H9 (cell line): ENCODE measurements at regions not wholly inside any gene's neighbourhood (a gene's known extent, or its start where the extent isn't known, plus 50 kb on each side); places are given as distances from the start of the nearest gene placed in this dataset.

ENCODE experiments used
- DNase-seq: peaks from one replicate; pipeline ENCODE4 v3.0.0-alpha.2; 2017
- H2AFZ ChIP-seq: one replicate; pipeline ENCODE4 v1.6.1; 2013; ENCODE audit warnings: mild to moderate bottlenecking, low read length, control low read depth, moderate library complexity
- H2AK5ac ChIP-seq: 2 replicates; pipeline ENCODE4 v1.6.1; 2013; ENCODE audit warnings: low read length, control low read depth, mixed read lengths; ENCODE audit not compliant: insufficient read length
- H2BK120ac ChIP-seq: one replicate; pipeline ENCODE4 v1.6.1; 2013; ENCODE audit warnings: low read depth, mild to moderate bottlenecking, low read length, control low read depth, inconsistent platforms; ENCODE audit not compliant: poor library complexity, severe bottlenecking
- H2BK12ac ChIP-seq: 2 replicates; pipeline ENCODE4 v1.6.1; 2013; ENCODE audit warnings: low read length, control low read depth, mixed read lengths, low read depth; ENCODE audit not compliant: insufficient read length
- H2BK15ac ChIP-seq: 2 replicates; pipeline ENCODE4 v1.6.1; 2013; ENCODE audit warnings: low read depth, low read length, control low read depth
- H2BK20ac ChIP-seq: one replicate; pipeline ENCODE4 v1.6.1; 2013; ENCODE audit warnings: low read depth, mild to moderate bottlenecking, low read length, control low read depth, inconsistent platforms; ENCODE audit not compliant: poor library complexity, severe bottlenecking
- H2BK5ac ChIP-seq: 2 replicates; pipeline ENCODE4 v1.6.1; 2013; ENCODE audit warnings: low read length, control low read depth, mixed read lengths; ENCODE audit not compliant: insufficient read length
- H3K14ac ChIP-seq: 2 replicates; pipeline ENCODE4 v1.6.1; 2013; ENCODE audit warnings: low read length, control low read depth; ENCODE audit not compliant: insufficient read depth
- H3K18ac ChIP-seq: 2 replicates; pipeline ENCODE4 v1.6.1; 2013; ENCODE audit warnings: low read depth, mild to moderate bottlenecking, mixed read lengths, low read length, control low read depth; ENCODE audit not compliant: insufficient read length
- H3K23ac ChIP-seq: 2 replicates; pipeline ENCODE4 v1.6.1; 2013; ENCODE audit warnings: low read length, control low read depth, mixed read lengths, low read depth; ENCODE audit not compliant: insufficient read length
- H3K23me2 ChIP-seq: 2 replicates; pipeline ENCODE4 v1.6.1; 2013; ENCODE audit warnings: low read depth, mild to moderate bottlenecking, mixed read lengths, low read length, control low read depth; ENCODE audit not compliant: insufficient read length, poor library complexity, severe bottlenecking
- H3K27ac ChIP-seq: 2 replicates; pipeline ENCODE4 v1.5.1; 2013; ENCODE audit warnings: low read length, control low read depth, mixed read lengths, low read depth; ENCODE audit not compliant: insufficient read length
- H3K27me3 ChIP-seq: 2 replicates; pipeline ENCODE4 v1.6.1; 2013; ENCODE audit warnings: low read length, control low read depth, inconsistent platforms; ENCODE audit not compliant: insufficient read depth
- H3K4ac ChIP-seq: 2 replicates; pipeline ENCODE4 v1.6.1; 2013; ENCODE audit warnings: low read depth, mild to moderate bottlenecking, control low read depth, inconsistent platforms, low read length, moderate library complexity
- H3K4me1 ChIP-seq: 2 replicates; pipeline ENCODE4 v1.6.1; 2013; ENCODE audit warnings: low read length, control low read depth, inconsistent platforms; ENCODE audit not compliant: insufficient read depth
- H3K4me2 ChIP-seq: 2 replicates; pipeline ENCODE4 v1.6.1; 2013; ENCODE audit warnings: low read length, control low read depth, mixed read lengths; ENCODE audit not compliant: insufficient read length, insufficient read depth
- H3K56ac ChIP-seq: 2 replicates; pipeline ENCODE4 v1.6.1; 2013; ENCODE audit warnings: low read depth, mild to moderate bottlenecking, mixed read lengths, low read length, control low read depth; ENCODE audit not compliant: insufficient read length
- H3K79me1 ChIP-seq: 2 replicates; pipeline ENCODE4 v1.6.1; 2013; ENCODE audit warnings: low read depth, mild to moderate bottlenecking, moderate library complexity, low read length, control low read depth, inconsistent platforms; ENCODE audit not compliant: insufficient read depth, poor library complexity, severe bottlenecking
- H3K79me2 ChIP-seq: 2 replicates; pipeline ENCODE4 v1.6.1; 2013; ENCODE audit warnings: low read length, control low read depth, inconsistent platforms; ENCODE audit not compliant: insufficient read depth
- H3K9ac ChIP-seq: 2 replicates; pipeline ENCODE4 v1.6.1; 2013; ENCODE audit warnings: low read length, control low read depth, mixed read lengths; ENCODE audit not compliant: insufficient read length; ENCODE audit errors: extremely low read depth
- H3K9me3 ChIP-seq: one replicate; pipeline ENCODE4 v1.6.1; 2013; ENCODE audit warnings: low read depth, low read length, inconsistent platforms; ENCODE audit not compliant: control insufficient read depth
- H3T11ph ChIP-seq: one replicate; pipeline ENCODE4 v1.6.1; 2013; ENCODE audit warnings: mild to moderate bottlenecking, low read length, control low read depth, inconsistent platforms
- H4K20me1 ChIP-seq: one replicate; pipeline ENCODE4 v1.6.1; 2013; ENCODE audit not compliant: control insufficient read depth, insufficient read length, insufficient read depth
- H4K5ac ChIP-seq: 2 replicates; pipeline ENCODE4 v1.6.1; 2013; ENCODE audit warnings: low read depth, mild to moderate bottlenecking, mixed read lengths, low read length, control low read depth; ENCODE audit not compliant: insufficient read length
- H4K8ac ChIP-seq: replicated peaks from 2 replicates; pipeline ENCODE4 v1.6.1; 2013; ENCODE audit warnings: low read length, control low read depth, mixed read lengths, low read depth; ENCODE audit not compliant: insufficient read length
- H4K91ac ChIP-seq: 2 replicates; pipeline ENCODE4 v1.6.1; 2013; ENCODE audit warnings: low read depth, mild to moderate bottlenecking, moderate library complexity, mixed read lengths, low read length, control low read depth; ENCODE audit not compliant: insufficient read length
- H3K27ac Mint-ChIP-seq, 3 experiments: 2 replicates in 2 of 3; 3 replicates in 1 of 3; pipeline ENCODE4 v1.8.0; 2020 to 2021; ENCODE audit warnings: mixed read lengths in 3 of 3, mild to moderate bottlenecking in 1 of 3, moderate library complexity in 1 of 3
- H3K27me3 Mint-ChIP-seq: 2 replicates; pipeline ENCODE4 v1.8.0; 2021; ENCODE audit warnings: low read depth, mild to moderate bottlenecking, moderate library complexity, mixed read lengths
- H3K36me3 Mint-ChIP-seq, 3 experiments: 2 replicates in 2 of 3; 3 replicates in 1 of 3; pipeline ENCODE4 v1.8.0; 2020 to 2021; ENCODE audit warnings: low read depth in 3 of 3, mixed read lengths in 3 of 3; ENCODE audit not compliant: insufficient read depth in 1 of 3
- H3K4me1 Mint-ChIP-seq, 2 experiments: 2 replicates each; pipeline ENCODE4 v1.8.0; 2020; ENCODE audit warnings: mixed read lengths in 2 of 2
- H3K4me3 Mint-ChIP-seq, 2 experiments: 2 replicates in 1 of 2; 3 replicates in 1 of 2; pipeline ENCODE4 v1.8.0; 2020 to 2021; ENCODE audit warnings: mild to moderate bottlenecking in 2 of 2, mixed read lengths in 2 of 2, moderate library complexity in 1 of 2
- H3K9me3 Mint-ChIP-seq, 2 experiments: 2 replicates in 1 of 2; 3 replicates in 1 of 2; pipeline ENCODE4 v1.8.0; 2020; ENCODE audit warnings: mild to moderate bottlenecking in 2 of 2, mixed read lengths in 2 of 2, moderate library complexity in 1 of 2
- CTCF ChIP-seq: fragments of 200-600 bp; sonication (generic); conservative IDR thresholded peaks from 3 replicates; pipeline ENCODE4 v1.8.0; 2021; ENCODE audit warnings: antibody characterized with exemption, mild to moderate bottlenecking
- WGBS: extraction: QIAGEN DNeasy Blood & Tissue Kit; methylation state at CpG from one replicate; pipeline ENCODE4 v1.1.7; 2013; ENCODE audit warnings: missing lambda C conversion rate, low lambda C conversion rate, mixed read lengths; ENCODE audit not compliant: insufficient read length; ENCODE audit errors: extremely low coverage; 5-methylcytosine and 5-hydroxymethylcytosine counted together

GRCh38 chr14:84144166-84144565 lies 1385.8 kb upstream of the FLRT2 start:
- Histone ChIP-seq H3K27ac (no peak overlapping the region), H4K8ac (no peak overlapping the region), H2AFZ (no peak overlapping the region), H3K23me2 (no peaks in the 10 kb centered on the region), H4K20me1 (no peaks in the 10 kb centered on the region), H3T11ph (no peak overlapping the region), H2AK5ac (no peak overlapping the region), H2BK5ac (no peak overlapping the region), H3K4me2 (no peak overlapping the region), H3K79me1 (no peaks in the 10 kb centered on the region), H3K9ac (no peak overlapping the region), H2BK120ac (no peak overlapping the region), H3K4ac (no peak overlapping the region), H2BK20ac (no peak overlapping the region), H3K18ac (no peak overlapping the region), H3K79me2 (no peaks in the 10 kb centered on the region), H2BK15ac (no peak overlapping the region), H3K9me3 (no peaks in the 10 kb centered on the region), H4K91ac (no peak overlapping the region), H2BK12ac (no peak overlapping the region), H3K27me3 (no peaks in the 10 kb centered on the region), H3K56ac (no peak overlapping the region), H4K5ac (no peak overlapping the region), H3K23ac (no peak overlapping the region), H3K14ac (no peak overlapping the region), H3K4me1 (no peaks in the 10 kb centered on the region)
- H3K4me3 Mint-ChIP-seq: no peak overlapping the region
- H3K4me1 Mint-ChIP-seq: no peaks in the 10 kb centered on the region
- no peaks in the 10 kb centered on the region for H3K27me3 Mint-ChIP-seq
- peaks cover 0 to 2% of the 10 kb centered on the region in 2 experiments; a peak in 2 of 5 replicates for H3K9me3 Mint-ChIP-seq
- no CpG with 5 or more reads among the region's 2 CpGs for WGBS
- H3K27ac Mint-ChIP-seq: no peak overlapping the region
- TF ChIP-seq CTCF: no peak
- H3K36me3 Mint-ChIP-seq: no peaks in the 10 kb centered on the region
- no peak for DNase-seq
